Activated CD8-positive, alpha-beta memory T cell treated with anti-CD3 and anti-CD28 coated beads, Interleukin-2, amount 10 ng/mL, durations not matched to agents 7 days and 5 days (primary cell): ENCODE measurements at regions not wholly inside any gene's neighbourhood (a gene's known extent, or its start where the extent isn't known, plus 50 kb on each side); places are given as distances from the start of the nearest gene placed in this dataset.

Experiments used
- ATAC-seq: fragments of 150-1000 bp; cut with Tn5 transposase; one replicate; pipeline ENCODE4 v1.10.0; 2021; ENCODE audit warnings: moderate library complexity
- CTCF ChIA-PET: fragments of 350-600 bp; sonication (Branson Sonifier 250); formaldehyde crosslinking; loops from one replicate; lab custom pipeline; 2021; ENCODE audit warnings: antibody characterized with exemption; lab: Charles Lee
- DNase-seq: peaks from one replicate; pipeline ENCODE4 v3.0.0-alpha.2; 2020
- H3K27ac Mint-ChIP-seq: one replicate; pipeline ENCODE4 v1.8.0; 2021; ENCODE audit warnings: mild to moderate bottlenecking, mixed read lengths
- H3K27me3 Mint-ChIP-seq: one replicate; pipeline ENCODE4 v1.8.0; 2021; ENCODE audit warnings: mixed read lengths
- H3K36me3 Mint-ChIP-seq: one replicate; pipeline ENCODE4 v1.8.0; 2021; ENCODE audit warnings: mild to moderate bottlenecking, mixed read lengths
- H3K4me1 Mint-ChIP-seq: one replicate; pipeline ENCODE4 v1.8.0; 2021; ENCODE audit warnings: mixed read lengths
- H3K4me3 Mint-ChIP-seq: one replicate; pipeline ENCODE4 v1.8.0; 2021; ENCODE audit warnings: mild to moderate bottlenecking, moderate library complexity, mixed read lengths
- H3K9me3 Mint-ChIP-seq: one replicate; pipeline ENCODE4 v1.8.0; 2022; ENCODE audit warnings: low read depth, mixed read lengths

- H3K4me1 Mint-ChIP-seq: no peaks in the 10 kb centered on the region
- H3K9me3 Mint-ChIP-seq: peaks cover 19% of the 10 kb centered on the region
- H3K27ac Mint-ChIP-seq: no peak overlapping the region
- H3K27me3 Mint-ChIP-seq: peaks cover 6% of the 10 kb centered on the region
- ATAC-seq: no peak
- peaks cover 2% of the 10 kb centered on the region for H3K36me3 Mint-ChIP-seq
- CTCF ChIA-PET: no interaction called here
- no peak for DNase-seq
- H3K4me3 Mint-ChIP-seq: no peak overlapping the region
Measured at GRCh38 chr6:170122651-170123050, 168.2 kb downstream of the DLL1 start.

DNA sequence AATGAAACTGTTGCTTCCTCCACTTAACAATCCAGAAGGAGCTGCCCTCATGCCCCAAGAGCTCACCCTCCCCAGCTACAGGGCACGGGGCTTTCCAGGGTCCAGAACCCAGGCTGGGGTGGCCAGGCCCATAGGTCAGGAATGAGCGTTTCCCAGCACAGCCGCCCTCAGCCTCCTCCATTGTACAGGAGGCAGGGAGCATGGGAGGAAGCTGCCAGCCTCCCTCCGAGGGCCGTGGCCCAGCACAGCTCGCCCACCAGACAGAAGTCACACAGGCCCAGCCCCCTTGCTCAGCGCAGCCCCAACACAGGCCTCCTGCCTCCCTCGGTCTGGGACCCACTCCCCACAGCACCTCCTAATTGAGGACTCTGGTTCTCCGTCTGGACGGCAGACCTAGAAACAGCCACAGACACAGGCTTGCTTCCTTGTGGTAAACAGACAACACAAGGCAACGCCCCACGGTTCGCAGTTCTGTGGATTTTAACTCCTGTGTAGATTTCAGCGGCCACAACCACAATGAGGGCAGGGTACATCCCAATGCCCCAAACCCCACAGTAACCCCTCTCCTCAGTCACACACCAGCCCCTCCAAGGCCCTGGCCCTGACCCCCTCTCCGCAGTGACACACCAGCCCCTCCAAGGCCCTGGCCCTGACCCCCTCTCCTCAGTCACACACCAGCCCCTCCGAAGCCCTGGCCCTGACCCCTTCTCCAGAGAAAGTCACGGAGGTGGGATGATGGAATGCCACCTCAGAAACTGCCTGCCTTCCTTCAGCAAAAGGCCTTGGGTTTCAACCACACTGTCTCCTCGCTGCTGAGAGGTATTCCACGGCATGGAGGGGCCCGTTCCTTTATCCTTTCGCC is 173.5 kb downstream of the DLL1 start:
- no peaks in the 10 kb centered on the region for H3K4me1 Mint-ChIP-seq
- H3K27me3 Mint-ChIP-seq: peaks cover 3% of the 10 kb centered on the region
- no peak for ATAC-seq

DNA sequence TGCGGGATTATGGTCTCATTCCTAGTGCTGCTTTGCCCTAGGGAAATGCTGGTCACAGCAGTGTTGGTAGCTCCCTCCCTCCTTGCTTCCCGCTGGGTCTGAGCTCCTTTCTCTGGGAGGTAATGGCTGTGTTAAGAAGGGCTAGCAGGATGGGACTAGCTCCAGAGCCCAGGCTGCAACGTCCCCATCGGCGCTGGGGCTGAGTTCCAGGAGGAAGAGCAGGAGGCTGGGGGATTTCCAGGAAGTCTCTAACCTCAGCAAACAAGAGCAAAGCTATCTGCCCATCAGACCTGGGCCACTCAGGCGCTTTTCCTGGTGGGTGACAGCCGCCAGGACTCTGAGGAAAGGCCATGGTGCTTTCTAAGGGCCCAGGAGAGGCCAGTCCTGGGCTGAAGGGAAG is 174.2 kb downstream of the DLL1 start:
- H3K4me3 Mint-ChIP-seq: no peak overlapping the region
- H3K36me3 Mint-ChIP-seq: peaks cover 1% of the 10 kb centered on the region
- peaks cover 14% of the 10 kb centered on the region for H3K9me3 Mint-ChIP-seq
- no peak for ATAC-seq
- H3K27ac Mint-ChIP-seq: no peak overlapping the region
- CTCF ChIA-PET: no interaction called here
- peaks cover 2% of the 10 kb centered on the region for H3K27me3 Mint-ChIP-seq
- peak; percentile 31 for DNase-seq
- H3K4me1 Mint-ChIP-seq: no peaks in the 10 kb centered on the region

More for the DNA sequence above, 173.5 kb downstream of the DLL1 start:
- Mint-ChIP-seq H3K9me3 (peaks cover 16% of the 10 kb centered on the region), H3K36me3 (peaks cover 2% of the 10 kb centered on the region), H3K27ac (no peak overlapping the region), H3K4me3 (no peak overlapping the region)
- CTCF ChIA-PET: no interaction called here
- peak; percentile 36 for DNase-seq

GRCh38 chr6:170114956-170115855 is 175.7 kb downstream of the DLL1 start:
- H3K36me3 Mint-ChIP-seq: no peaks in the 10 kb centered on the region
- H3K9me3 Mint-ChIP-seq: peaks cover 8% of the 10 kb centered on the region
- ATAC-seq (no peak), DNase-seq (peak; percentile 19)
- CTCF ChIA-PET: no interaction called here
- no peak overlapping the region for H3K4me3 Mint-ChIP-seq
- H3K27ac Mint-ChIP-seq: no peak overlapping the region
- no peaks in the 10 kb centered on the region for H3K27me3 Mint-ChIP-seq
- H3K4me1 Mint-ChIP-seq: no peaks in the 10 kb centered on the region

GRCh38 chr6:170114187-170114945 is 176.5 kb downstream of the DLL1 start:
- H3K36me3 Mint-ChIP-seq: no peaks in the 10 kb centered on the region
- CTCF ChIA-PET: no interaction called here
- ATAC-seq: no peak
- H3K4me1 Mint-ChIP-seq: no peaks in the 10 kb centered on the region
- DNase-seq: peak; percentile 7
- H3K4me3 Mint-ChIP-seq: no peak overlapping the region
- no peaks in the 10 kb centered on the region for H3K27me3 Mint-ChIP-seq
- H3K27ac Mint-ChIP-seq: no peak overlapping the region
- H3K9me3 Mint-ChIP-seq: peaks cover 3% of the 10 kb centered on the region

DNA sequence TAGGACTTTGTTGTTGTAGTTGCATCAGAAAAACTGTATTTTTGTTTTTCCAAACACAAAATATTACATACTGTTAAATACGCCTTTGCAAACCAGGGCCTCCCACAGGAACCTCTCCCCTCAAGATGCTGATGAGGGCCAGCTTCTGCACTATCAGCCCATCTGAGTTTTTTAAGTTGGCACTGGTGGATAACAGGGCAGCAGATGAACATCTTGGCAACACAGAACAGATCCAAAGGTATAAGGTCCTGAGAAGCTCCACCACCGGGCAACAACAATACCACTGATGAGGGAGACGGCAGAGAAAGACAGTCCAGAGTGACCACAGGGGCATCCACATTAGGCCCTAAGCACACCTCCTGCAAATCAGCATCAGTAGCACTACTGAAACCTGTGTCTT is 177.7 kb downstream of the DLL1 start:
- DNase-seq (peak; percentile 18), ATAC-seq (no peak)
- Mint-ChIP-seq H3K27ac (no peak overlapping the region), H3K27me3 (no peaks in the 10 kb centered on the region), H3K4me3 (no peak overlapping the region), H3K36me3 (no peaks in the 10 kb centered on the region), H3K4me1 (no peaks in the 10 kb centered on the region), H3K9me3 (no peaks in the 10 kb centered on the region)
- CTCF ChIA-PET: no interaction called here

DNA sequence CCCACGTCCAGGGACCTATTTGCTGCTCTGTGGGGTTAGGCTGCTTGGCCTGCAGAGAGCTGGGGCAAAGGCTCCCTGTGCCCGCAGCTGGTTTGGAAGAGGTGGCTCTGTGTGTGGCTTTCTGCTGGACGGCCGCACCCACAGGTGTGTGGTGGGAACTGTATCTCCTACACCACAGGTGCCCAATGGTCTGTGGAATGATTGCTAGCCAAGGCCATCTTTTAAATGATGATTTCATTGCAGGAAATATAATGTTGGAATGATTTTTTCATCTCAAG is 178.4 kb downstream of the DLL1 start:
- no peaks in the 10 kb centered on the region for H3K9me3 Mint-ChIP-seq
- H3K4me3 Mint-ChIP-seq: no peak overlapping the region
- H3K27ac Mint-ChIP-seq: no peak overlapping the region
- CTCF ChIA-PET: no interaction called here
- H3K36me3 Mint-ChIP-seq: no peaks in the 10 kb centered on the region
- DNase-seq (no peak), ATAC-seq (no peak)
- H3K4me1 Mint-ChIP-seq: no peaks in the 10 kb centered on the region
- no peaks in the 10 kb centered on the region for H3K27me3 Mint-ChIP-seq

GRCh38 chr6:170111816-170112582 is 178.9 kb downstream of the DLL1 start:
- H3K4me1 Mint-ChIP-seq: no peaks in the 10 kb centered on the region
- no peak overlapping the region for H3K27ac Mint-ChIP-seq
- CTCF ChIA-PET: no interaction called here
- DNase-seq (peak; percentile 19), ATAC-seq (no peak)
- peaks cover 3% of the 10 kb centered on the region for H3K27me3 Mint-ChIP-seq
- no peaks in the 10 kb centered on the region for H3K9me3 Mint-ChIP-seq
- H3K36me3 Mint-ChIP-seq: no peaks in the 10 kb centered on the region
- no peak overlapping the region for H3K4me3 Mint-ChIP-seq

DNA sequence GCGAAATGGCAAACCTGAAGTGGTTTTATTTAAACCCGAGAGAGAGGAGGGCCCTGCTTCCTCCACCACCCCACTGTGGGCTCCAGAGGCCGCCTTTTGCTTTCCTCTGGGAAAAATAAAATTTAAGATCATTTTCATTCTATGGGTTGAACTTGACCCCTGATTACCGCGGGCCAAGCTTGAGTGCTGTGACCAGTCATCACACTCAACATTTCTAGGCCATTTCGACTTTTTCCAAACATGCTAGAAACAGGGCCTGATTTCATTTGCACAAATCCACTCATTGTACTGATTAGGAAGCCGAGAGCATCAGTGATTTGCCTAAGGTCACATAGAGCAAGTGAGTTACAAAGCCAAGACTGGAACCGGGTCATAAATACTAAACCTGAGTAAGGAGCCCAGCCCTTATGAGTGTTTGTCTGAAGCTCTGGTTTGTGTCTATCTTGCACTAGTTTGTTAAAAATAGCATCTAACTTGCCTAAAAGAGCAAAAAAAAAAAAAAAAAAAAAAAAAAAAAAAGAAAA is 179.7 kb downstream of the DLL1 start:
- Mint-ChIP-seq H3K9me3 (no peaks in the 10 kb centered on the region), H3K4me1 (no peaks in the 10 kb centered on the region), H3K27me3 (peaks cover 10% of the 10 kb centered on the region), H3K4me3 (no peak overlapping the region), H3K27ac (no peak overlapping the region), H3K36me3 (no peaks in the 10 kb centered on the region)
- DNase-seq: peak; percentile 22
- ATAC-seq: no peak
- CTCF ChIA-PET: no interaction called here

GRCh38 chr6:170110201-170111140 is 180.4 kb downstream of the DLL1 start:
- DNase-seq: peak; percentile 31

GRCh38 chr6:170108890-170109587 is 181.8 kb downstream of the DLL1 start:
- no peaks in the 10 kb centered on the region for H3K9me3 Mint-ChIP-seq
- H3K27me3 Mint-ChIP-seq: peaks cover 17% of the 10 kb centered on the region
- DNase-seq (no peak), ATAC-seq (no peak)
- H3K4me1 Mint-ChIP-seq: no peaks in the 10 kb centered on the region
- peaks cover 1% of the 10 kb centered on the region for H3K36me3 Mint-ChIP-seq
- CTCF ChIA-PET: no interaction called here
- H3K27ac Mint-ChIP-seq: no peak overlapping the region
- H3K4me3 Mint-ChIP-seq: no peak overlapping the region

More at GRCh38 chr6:170110201-170111140, 180.4 kb downstream of the DLL1 start:
- no peaks in the 10 kb centered on the region for H3K9me3 Mint-ChIP-seq
- H3K36me3 Mint-ChIP-seq: peaks cover 1% of the 10 kb centered on the region
- no peak for ATAC-seq
- peaks cover 12% of the 10 kb centered on the region for H3K27me3 Mint-ChIP-seq
- H3K4me3 Mint-ChIP-seq: no peak overlapping the region
- CTCF ChIA-PET: no interaction called here
- no peak overlapping the region for H3K27ac Mint-ChIP-seq
- H3K4me1 Mint-ChIP-seq: no peaks in the 10 kb centered on the region
